Thoracic aorta (tissue), 2 donors: ENCODE measurements at regions not wholly inside any gene's neighbourhood (a gene's known extent, or its start where the extent isn't known, plus 50 kb on each side); places are given as distances from the start of the nearest gene placed in this dataset.
"Not testable (repeated sequence)": the region's sequence is repeated elsewhere in the genome, so short reads cannot be mapped to it uniquely, and the experiment has no call there.

Experiments used
- ATAC-seq: fragments of 150-250 bp; one replicate; pipeline ENCODE4 v1.8.0; 2017; ENCODE audit warnings: low read depth; ENCODE audit not compliant: insufficient number of reproducible peaks, low FRiP score
- DNase-seq: peaks from one replicate; pipeline ENCODE4 v3.0.0-alpha.2; 2020; ENCODE audit warnings: low spot score
- H3K27ac ChIP-seq, 2 donors: fragments of 200-600 bp; sonication (generic); 1 replicate in 1 of 2; 2 replicates in 1 of 2; pipeline ENCODE4 v1.5.1; 2016; ENCODE audit warnings: mild to moderate bottlenecking in 2 of 2, moderate library complexity in 2 of 2
- H3K27me3 ChIP-seq: fragments of 200-600 bp; sonication (generic); replicated peaks from 2 replicates; pipeline ENCODE4 v1.6.0; 2016; ENCODE audit warnings: mild to moderate bottlenecking; ENCODE audit not compliant: insufficient read depth
- H3K36me3 ChIP-seq: fragments of 200-600 bp; sonication (generic); one replicate; pipeline ENCODE4 v1.5.1; 2016
- H3K4me1 ChIP-seq, 2 donors: fragments of 200-600 bp; sonication (generic); 1 replicate in 1 of 2; 2 replicates in 1 of 2; pipeline versions ENCODE4 v1.5.1 to v1.6.0; 2016; ENCODE audit warnings: low read depth in 2 of 2, mild to moderate bottlenecking in 1 of 2; ENCODE audit not compliant: control insufficient read depth in 1 of 2
- H3K4me3 ChIP-seq: fragments of 200-600 bp; sonication (generic); 2 replicates; pipeline ENCODE4 v1.5.1; 2016; ENCODE audit warnings: mild to moderate bottlenecking
- H3K9me3 ChIP-seq: fragments of 200-600 bp; sonication (generic); 2 replicates; pipeline ENCODE4 v1.5.1; 2016
- CTCF ChIP-seq: fragments of 200-600 bp; sonication (generic); IDR thresholded peaks from one replicate; pipeline ENCODE4 v1.5.1; 2019; ENCODE audit warnings: antibody characterized with exemption

DNA sequence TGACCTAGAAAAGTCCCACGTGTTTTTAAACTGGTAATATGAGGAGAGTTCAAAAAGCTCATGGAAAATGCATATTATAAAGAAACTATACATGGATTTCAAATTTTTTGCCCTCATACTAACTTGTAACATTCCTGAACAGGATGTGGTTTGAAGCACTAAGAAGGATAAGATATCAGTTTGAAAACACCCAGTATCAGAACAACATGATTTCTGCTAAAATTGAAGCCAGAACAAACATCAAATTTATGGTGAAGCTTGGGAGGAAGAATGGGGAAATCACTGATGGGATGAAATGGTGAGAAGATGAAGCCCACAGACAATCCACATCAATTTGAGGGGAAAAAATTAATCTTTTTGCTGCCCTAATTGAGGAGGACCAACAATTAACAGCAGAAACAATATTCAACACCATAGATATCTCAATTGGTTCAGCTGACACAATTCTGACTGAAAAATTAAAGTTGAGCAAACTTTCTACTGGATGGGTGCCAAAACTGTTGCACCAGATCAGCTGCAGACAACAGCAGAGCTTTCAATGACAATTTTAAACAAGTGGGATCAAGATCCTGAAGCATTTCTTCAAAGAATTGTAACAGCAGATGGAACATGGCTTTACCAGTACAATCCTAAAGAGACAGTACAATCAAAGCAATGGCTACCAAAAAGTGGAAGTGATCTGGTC lies 113.2 kb upstream of the SNX2 start:
- Histone ChIP-seq H3K4me3 (no peak overlapping the region), H3K4me1 (no peaks in the 10 kb centered on the region), H3K36me3 (no peaks in the 10 kb centered on the region), H3K27ac (no peak overlapping the region), H3K27me3 (no peaks in the 10 kb centered on the region), H3K9me3 (no peaks in the 10 kb centered on the region)
- TF ChIP-seq CTCF = no peak
- ATAC-seq (no peak), DNase-seq (no peak)

DNA sequence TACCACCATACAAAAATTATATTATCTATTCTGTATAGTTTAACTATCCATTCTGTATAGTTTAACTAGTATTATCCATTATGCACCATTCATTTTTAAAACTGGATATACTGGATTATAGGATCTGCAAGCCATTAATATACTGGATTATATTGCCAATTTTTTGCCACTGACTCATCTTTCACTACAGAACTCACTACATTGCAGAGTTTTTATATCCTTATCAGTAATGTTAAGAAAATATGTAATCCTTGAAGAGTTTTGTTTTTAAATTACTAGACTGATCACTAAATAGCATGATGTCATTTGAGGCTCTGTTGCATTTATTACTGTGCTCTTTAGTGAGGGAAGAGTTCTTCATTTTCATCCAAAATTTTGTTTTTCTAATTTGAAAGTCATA lies 109.8 kb upstream of the SNX2 start:
- no peak overlapping the region for H3K4me3 ChIP-seq
- H3K36me3 ChIP-seq = no peaks in the 10 kb centered on the region
- H3K27me3 ChIP-seq = no peaks in the 10 kb centered on the region
- no peaks in the 10 kb centered on the region for H3K9me3 ChIP-seq
- H3K27ac ChIP-seq = no peak overlapping the region
- no peak for TF ChIP-seq CTCF
- ATAC-seq (no peak), DNase-seq (no peak)
- H3K4me1 ChIP-seq = no peaks in the 10 kb centered on the region

GRCh38 chr5:122668552-122668951 lies 106.3 kb upstream of the SNX2 start:
- H3K36me3 ChIP-seq = no peaks in the 10 kb centered on the region
- H3K27me3 ChIP-seq = no peaks in the 10 kb centered on the region
- H3K27ac ChIP-seq = no peak overlapping the region
- no peaks in the 10 kb centered on the region for H3K9me3 ChIP-seq
- H3K4me1 ChIP-seq = no peaks in the 10 kb centered on the region
- ATAC-seq (no peak), DNase-seq (no peak)
- no peak for TF ChIP-seq CTCF
- no peak overlapping the region for H3K4me3 ChIP-seq

DNA sequence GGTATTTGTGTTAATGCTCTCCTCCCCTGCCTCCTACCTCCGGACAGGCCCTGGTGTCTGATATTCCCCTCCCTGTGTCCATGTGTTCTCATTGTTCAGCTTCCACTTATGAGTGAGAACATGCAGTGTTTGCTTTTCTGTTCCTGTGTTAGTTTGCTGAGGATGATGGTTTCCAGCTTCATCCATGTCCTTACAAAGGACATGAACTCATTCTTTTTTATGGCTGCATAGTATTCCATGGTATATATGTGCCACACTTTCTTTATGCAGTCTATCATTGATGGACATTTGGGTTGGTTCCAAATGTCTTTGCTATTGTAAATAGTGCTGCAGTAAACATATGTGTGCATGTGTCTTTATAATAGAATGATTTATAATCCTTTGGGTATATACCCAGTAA lies 105.2 kb upstream of the SNX2 start:
- H3K27me3 ChIP-seq, ATAC-seq, H3K4me3 ChIP-seq, H3K36me3 ChIP-seq, H3K9me3 ChIP-seq, DNase-seq, H3K4me1 ChIP-seq, H3K27ac ChIP-seq: not testable (repeated sequence)

DNA sequence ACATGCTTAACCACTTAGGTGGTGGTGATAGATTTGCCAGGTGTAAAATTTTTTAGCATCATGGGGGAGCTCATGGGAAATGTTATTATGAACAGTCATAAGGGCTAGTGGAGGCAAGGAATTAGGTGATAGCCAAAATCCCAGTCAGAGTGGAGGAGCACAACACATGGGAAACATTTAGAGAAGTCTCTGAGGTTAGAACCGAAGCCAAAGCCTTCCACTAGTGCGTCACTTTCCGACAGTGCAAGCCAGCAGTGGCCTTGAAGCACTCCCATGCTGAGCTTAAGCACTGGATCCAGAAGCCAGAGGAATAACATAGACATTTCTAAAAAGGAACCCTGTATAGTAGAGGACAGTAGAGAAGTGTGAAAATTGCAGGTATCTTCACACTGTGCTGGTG lies 101.5 kb upstream of the SNX2 start:
- Histone ChIP-seq H3K4me3 (no peak overlapping the region), H3K9me3 (no peaks in the 10 kb centered on the region), H3K4me1 (no peaks in the 10 kb centered on the region), H3K27me3 (no peaks in the 10 kb centered on the region), H3K36me3 (no peaks in the 10 kb centered on the region), H3K27ac (no peak overlapping the region)
- no peak for ATAC-seq
- no peak for DNase-seq
- TF ChIP-seq CTCF = no peak

DNA sequence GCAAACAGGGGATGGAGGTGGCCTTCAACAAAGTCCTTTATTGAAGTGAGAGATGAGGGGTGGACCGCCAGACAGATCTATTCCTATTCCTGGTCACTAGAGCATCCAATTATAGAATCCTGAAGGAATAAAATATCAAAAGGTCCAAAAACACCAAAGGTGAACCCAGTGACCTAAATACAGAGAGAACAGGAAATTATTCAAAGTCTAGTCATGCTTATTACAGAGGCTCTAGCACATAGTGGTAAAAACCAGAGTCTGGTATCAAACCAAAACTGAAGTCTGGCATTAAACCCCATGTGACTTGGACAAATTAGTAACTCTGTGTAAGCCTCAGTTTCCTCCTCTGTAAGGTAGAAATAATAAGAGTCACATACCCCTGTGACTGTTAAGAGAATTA lies 100.5 kb upstream of the SNX2 start:
- no peak for ATAC-seq
- H3K27me3 ChIP-seq = no peaks in the 10 kb centered on the region
- H3K27ac ChIP-seq = no peak overlapping the region

More for the DNA sequence above, 100.5 kb upstream of the SNX2 start:
- no peak for DNase-seq
- Histone ChIP-seq H3K4me1 (no peaks in the 10 kb centered on the region), H3K36me3 (no peaks in the 10 kb centered on the region), H3K4me3 (no peak overlapping the region), H3K9me3 (no peaks in the 10 kb centered on the region)
- TF ChIP-seq CTCF = no peak
